Endothelial cell (in vitro differentiated cells): ENCODE measurements at regions not wholly inside any gene's neighbourhood (a gene's known extent, or its start where the extent isn't known, plus 50 kb on each side); places are given as distances from the start of the nearest gene placed in this dataset.

ENCODE experiments used
- DNase-seq: peaks from one replicate; pipeline ENCODE4 v3.0.0; 2021; ENCODE audit warnings: low spot score
- H3K27ac Mint-ChIP-seq: one replicate; pipeline ENCODE4 v1.8.0; 2021; ENCODE audit warnings: mixed read lengths, inconsistent platforms; ENCODE audit not compliant: unreplicated experiment
- H3K27me3 Mint-ChIP-seq: one replicate; pipeline ENCODE4 v1.8.0; 2021; ENCODE audit warnings: mild to moderate bottlenecking, moderate library complexity, mixed read lengths, inconsistent platforms; ENCODE audit not compliant: unreplicated experiment
- H3K36me3 Mint-ChIP-seq: one replicate; pipeline ENCODE4 v1.8.0; 2021; ENCODE audit warnings: mild to moderate bottlenecking, low read depth, mixed read lengths, inconsistent platforms; ENCODE audit not compliant: unreplicated experiment
- H3K4me1 Mint-ChIP-seq: one replicate; pipeline ENCODE4 v1.8.0; 2021; ENCODE audit warnings: mild to moderate bottlenecking, mixed read lengths, inconsistent platforms; ENCODE audit not compliant: unreplicated experiment
- H3K4me3 Mint-ChIP-seq: one replicate; pipeline ENCODE4 v1.8.0; 2021; ENCODE audit warnings: mild to moderate bottlenecking, mixed read lengths, inconsistent platforms; ENCODE audit not compliant: unreplicated experiment
- H3K9me3 Mint-ChIP-seq: one replicate; pipeline ENCODE4 v1.8.0; 2021; ENCODE audit warnings: mixed read lengths, inconsistent platforms; ENCODE audit not compliant: unreplicated experiment
- TF ChIP-seq, protein P1 (sequence below): fragments of 200-600 bp; sonication (generic); IDR thresholded peaks from one replicate; pipeline ENCODE4 v1.5.0; 2021; ENCODE audit warnings: antibody characterized with exemption; ENCODE audit not compliant: unreplicated experiment

DNA sequence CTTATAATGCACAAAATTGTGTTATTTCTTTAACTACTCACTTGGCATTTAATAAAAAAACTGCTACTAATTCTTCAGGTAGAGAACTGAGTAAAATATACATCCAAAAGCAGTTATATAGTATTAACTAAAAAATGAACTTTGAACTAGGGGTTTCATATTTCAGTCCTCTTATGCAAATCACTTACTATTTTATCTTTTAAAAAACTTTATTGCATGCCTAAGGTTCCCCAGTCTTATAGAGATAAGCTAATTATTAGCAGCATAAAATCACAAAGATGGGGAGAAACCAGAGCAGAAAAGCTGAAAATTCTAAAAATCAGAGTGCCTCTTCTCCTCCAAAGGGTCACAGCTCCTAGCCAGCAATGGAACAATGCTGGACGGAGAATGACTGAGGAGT, 228.0 kb downstream of the CALCRL start:
- Mint-ChIP-seq H3K27ac (no peak overlapping the region), H3K4me3 (no peak overlapping the region), H3K27me3 (peaks cover 1% of the 10 kb centered on the region), H3K4me1 (peaks cover 2% of the 10 kb centered on the region), H3K9me3 (no peaks in the 10 kb centered on the region), H3K36me3 (peaks cover 17% of the 10 kb centered on the region)
- TF ChIP-seq, protein P1, sequence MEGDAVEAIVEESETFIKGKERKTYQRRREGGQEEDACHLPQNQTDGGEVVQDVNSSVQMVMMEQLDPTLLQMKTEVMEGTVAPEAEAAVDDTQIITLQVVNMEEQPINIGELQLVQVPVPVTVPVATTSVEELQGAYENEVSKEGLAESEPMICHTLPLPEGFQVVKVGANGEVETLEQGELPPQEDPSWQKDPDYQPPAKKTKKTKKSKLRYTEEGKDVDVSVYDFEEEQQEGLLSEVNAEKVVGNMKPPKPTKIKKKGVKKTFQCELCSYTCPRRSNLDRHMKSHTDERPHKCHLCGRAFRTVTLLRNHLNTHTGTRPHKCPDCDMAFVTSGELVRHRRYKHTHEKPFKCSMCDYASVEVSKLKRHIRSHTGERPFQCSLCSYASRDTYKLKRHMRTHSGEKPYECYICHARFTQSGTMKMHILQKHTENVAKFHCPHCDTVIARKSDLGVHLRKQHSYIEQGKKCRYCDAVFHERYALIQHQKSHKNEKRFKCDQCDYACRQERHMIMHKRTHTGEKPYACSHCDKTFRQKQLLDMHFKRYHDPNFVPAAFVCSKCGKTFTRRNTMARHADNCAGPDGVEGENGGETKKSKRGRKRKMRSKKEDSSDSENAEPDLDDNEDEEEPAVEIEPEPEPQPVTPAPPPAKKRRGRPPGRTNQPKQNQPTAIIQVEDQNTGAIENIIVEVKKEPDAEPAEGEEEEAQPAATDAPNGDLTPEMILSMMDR, result no peak
- no peak for DNase-seq

DNA sequence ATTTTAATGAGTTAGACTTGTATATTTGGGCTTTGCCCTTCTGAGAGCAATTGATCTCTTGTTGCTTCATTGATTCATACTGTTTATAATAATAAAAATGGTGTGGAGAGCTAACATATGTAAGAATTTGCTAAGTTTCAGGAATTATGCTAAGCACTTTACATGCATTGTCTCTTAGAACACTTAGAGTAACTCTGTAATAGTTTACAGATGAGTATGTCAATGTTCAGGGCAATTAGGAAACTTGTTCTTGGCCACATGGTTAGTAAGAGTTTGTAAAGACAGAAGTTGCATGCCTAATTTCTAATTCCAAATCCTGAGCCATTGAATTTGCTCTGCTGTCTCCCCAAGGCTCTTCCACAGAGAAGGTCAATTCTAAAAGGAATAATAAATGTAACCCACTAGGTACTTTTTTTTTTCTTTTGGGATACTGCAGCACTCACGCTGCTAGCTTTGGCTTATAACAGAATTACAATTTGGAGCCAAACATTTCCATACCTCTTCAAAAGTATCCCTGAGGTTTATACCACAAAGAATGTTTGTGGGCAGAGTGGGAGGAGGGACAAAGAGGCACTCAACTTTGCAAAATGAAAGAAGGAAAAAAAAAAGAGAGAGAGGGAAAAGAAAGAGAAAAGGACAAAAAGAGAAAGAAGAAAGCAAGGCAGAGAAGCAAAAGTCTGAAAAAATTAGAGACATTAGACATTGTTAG, 232.4 kb downstream of the CALCRL start:
- DNase-seq, result no peak
- H3K4me3 Mint-ChIP-seq, result no peak overlapping the region
- H3K4me1 Mint-ChIP-seq, result peaks cover 5% of the 10 kb centered on the region
- peaks cover 1% of the 10 kb centered on the region for H3K27me3 Mint-ChIP-seq
- H3K36me3 Mint-ChIP-seq, result peaks cover 7% of the 10 kb centered on the region
- TF ChIP-seq, protein P1, result no peak
- H3K9me3 Mint-ChIP-seq, result no peaks in the 10 kb centered on the region
- no peak overlapping the region for H3K27ac Mint-ChIP-seq

- TF ChIP-seq, protein P1, result no peak
- Mint-ChIP-seq H3K27me3 (peaks cover 1% of the 10 kb centered on the region), H3K4me1 (peaks cover 5% of the 10 kb centered on the region), H3K36me3 (peaks cover 7% of the 10 kb centered on the region), H3K4me3 (no peak overlapping the region), H3K27ac (no peak overlapping the region), H3K9me3 (no peaks in the 10 kb centered on the region)
- DNase-seq, result no peak
Observed at GRCh38 chr2:187214306-187214705, 233.7 kb downstream of the CALCRL start.

DNA sequence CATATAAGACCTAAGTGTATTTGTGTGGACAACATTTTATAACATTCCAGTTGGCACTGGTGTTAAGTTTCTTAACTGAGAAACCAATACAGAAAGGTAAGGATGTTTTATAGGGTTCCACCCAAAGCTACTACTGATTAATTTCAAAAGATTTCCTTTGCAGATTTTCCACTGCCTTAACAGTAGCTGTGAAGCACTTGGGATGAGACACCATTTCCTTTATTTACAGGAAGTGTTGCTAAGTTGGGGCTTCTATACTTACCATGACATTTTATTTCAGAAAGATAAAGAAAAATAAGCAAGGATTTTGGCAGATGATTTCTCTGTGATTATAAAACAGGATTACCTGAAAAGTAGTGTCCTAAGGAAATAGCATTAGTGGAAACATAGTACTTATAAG, 234.3 kb downstream of the CALCRL start:
- Mint-ChIP-seq H3K36me3 (peaks cover 7% of the 10 kb centered on the region), H3K9me3 (no peaks in the 10 kb centered on the region), H3K4me3 (no peak overlapping the region), H3K27me3 (peaks cover 1% of the 10 kb centered on the region), H3K4me1 (peaks cover 5% of the 10 kb centered on the region), H3K27ac (no peak overlapping the region)
- DNase-seq, result no peak
- TF ChIP-seq, protein P1, result no peak

GRCh38 chr2:187210726-187211125, 237.3 kb downstream of the CALCRL start:
- TF ChIP-seq, protein P1, result no peak
- DNase-seq, result no peak
- peaks cover 11% of the 10 kb centered on the region for H3K4me1 Mint-ChIP-seq
- H3K4me3 Mint-ChIP-seq, result no peak overlapping the region
- no peaks in the 10 kb centered on the region for H3K36me3 Mint-ChIP-seq
- peaks cover 2% of the 10 kb centered on the region for H3K27me3 Mint-ChIP-seq
- H3K9me3 Mint-ChIP-seq, result no peaks in the 10 kb centered on the region
- no peak overlapping the region for H3K27ac Mint-ChIP-seq
